ENCODE measurements at regions not wholly inside any gene's neighbourhood (a gene's known extent, or its start where the extent isn't known, plus 50 kb on each side); places are given as distances from the start of the nearest gene placed in this dataset.

GRCh38 chr3:18070944-18071343 lies 328.5 kb upstream of the TBC1D5 start:
- no peaks in the 10 kb centered on the region for H3K36me3 ChIP-seq (ENCODE audit: control insufficient read depth, insufficient read depth, low read length)
- H3K4me3 ChIP-seq (ENCODE audit: low read length): no peak overlapping the region
- WGBS (ENCODE audit: insufficient coverage): no CpG with 5 or more reads among the region's 1 CpG
- H3K27me3 ChIP-seq (ENCODE audit: control insufficient read depth, insufficient read depth, low read length): no peaks in the 10 kb centered on the region
- H3K4me1 ChIP-seq (ENCODE audit: control insufficient read depth, insufficient read depth, low read length): no peaks in the 10 kb centered on the region
- no peak overlapping the region for H3K27ac ChIP-seq (ENCODE audit: low read length)
- no peak for DNase-seq
- H3K9me3 ChIP-seq (replicated peaks; ENCODE audit: control insufficient read depth, low read depth, low read length): no peaks in the 10 kb centered on the region

- no peak for DNase-seq
- no peaks in the 10 kb centered on the region for H3K27me3 ChIP-seq (ENCODE audit: control insufficient read depth, insufficient read depth, low read length)
- whole genome bisulfite sequencing (ENCODE audit: insufficient coverage): no CpG with 5 or more reads among the region's 2 CpGs
- no peaks in the 10 kb centered on the region for H3K36me3 ChIP-seq (ENCODE audit: control insufficient read depth, insufficient read depth, low read length)
- no peaks in the 10 kb centered on the region for H3K4me1 ChIP-seq (ENCODE audit: control insufficient read depth, insufficient read depth, low read length)
- H3K27ac ChIP-seq (ENCODE audit: low read length): no peak overlapping the region
- H3K9me3 ChIP-seq (replicated peaks; ENCODE audit: control insufficient read depth, low read depth, low read length): no peaks in the 10 kb centered on the region
- H3K4me3 ChIP-seq (ENCODE audit: low read length): no peak overlapping the region
Observed at GRCh38 chr3:18070231-18070630, 327.8 kb upstream of the TBC1D5 start.

- no CpG with 5 or more reads among the region's 1 CpG for WGBS (ENCODE audit: insufficient coverage)
- Histone ChIP-seq H3K4me1 (ENCODE audit: control insufficient read depth, insufficient read depth, low read length) (no peaks in the 10 kb centered on the region), H3K27ac (ENCODE audit: low read length) (no peak overlapping the region), H3K27me3 (ENCODE audit: control insufficient read depth, insufficient read depth, low read length) (no peaks in the 10 kb centered on the region), H3K4me3 (ENCODE audit: low read length) (no peak overlapping the region), H3K36me3 (ENCODE audit: control insufficient read depth, insufficient read depth, low read length) (no peaks in the 10 kb centered on the region), H3K9me3 (replicated peaks; ENCODE audit: control insufficient read depth, low read depth, low read length) (no peaks in the 10 kb centered on the region)
- no peak for DNase-seq
Observed at GRCh38 chr3:18069568-18069967, 327.1 kb upstream of the TBC1D5 start.

- Histone ChIP-seq H3K27me3 (ENCODE audit: control insufficient read depth, insufficient read depth, low read length) (no peaks in the 10 kb centered on the region), H3K4me1 (ENCODE audit: control insufficient read depth, insufficient read depth, low read length) (no peaks in the 10 kb centered on the region), H3K4me3 (ENCODE audit: low read length) (no peak overlapping the region), H3K27ac (ENCODE audit: low read length) (no peak overlapping the region), H3K9me3 (replicated peaks; ENCODE audit: control insufficient read depth, low read depth, low read length) (no peaks in the 10 kb centered on the region), H3K36me3 (ENCODE audit: control insufficient read depth, insufficient read depth, low read length) (no peaks in the 10 kb centered on the region)
- WGBS (ENCODE audit: insufficient coverage): 63% methylated on average over 1 of the region's 3 CpGs
- no peak for DNase-seq
Observed at GRCh38 chr3:18066899-18067582, 324.6 kb upstream of the TBC1D5 start.

- Histone ChIP-seq H3K9me3 (replicated peaks; ENCODE audit: control insufficient read depth, low read depth, low read length) (no peaks in the 10 kb centered on the region), H3K27me3 (ENCODE audit: control insufficient read depth, insufficient read depth, low read length) (no peaks in the 10 kb centered on the region), H3K36me3 (ENCODE audit: control insufficient read depth, insufficient read depth, low read length) (no peaks in the 10 kb centered on the region), H3K27ac (ENCODE audit: low read length) (no peak overlapping the region), H3K4me3 (ENCODE audit: low read length) (no peak overlapping the region), H3K4me1 (ENCODE audit: control insufficient read depth, insufficient read depth, low read length) (no peaks in the 10 kb centered on the region)
- no CpG with 5 or more reads among the region's 1 CpG for WGBS (ENCODE audit: insufficient coverage)
- no peak for DNase-seq
Observed at GRCh38 chr3:18064586-18064985, 322.2 kb upstream of the TBC1D5 start.

GRCh38 chr3:18062657-18063025 lies 320.2 kb upstream of the TBC1D5 start:
- Histone ChIP-seq H3K9me3 (replicated peaks; ENCODE audit: control insufficient read depth, low read depth, low read length) (no peaks in the 10 kb centered on the region), H3K27ac (ENCODE audit: low read length) (no peak overlapping the region), H3K4me3 (ENCODE audit: low read length) (no peak overlapping the region), H3K4me1 (ENCODE audit: control insufficient read depth, insufficient read depth, low read length) (no peaks in the 10 kb centered on the region), H3K27me3 (ENCODE audit: control insufficient read depth, insufficient read depth, low read length) (no peaks in the 10 kb centered on the region), H3K36me3 (ENCODE audit: control insufficient read depth, insufficient read depth, low read length) (no peaks in the 10 kb centered on the region)
- no peak for DNase-seq
- WGBS (ENCODE audit: insufficient coverage): 80% methylated on average over 1 of the region's 3 CpGs

- no CpG with 5 or more reads among the region's 1 CpG for WGBS (ENCODE audit: insufficient coverage)
- Histone ChIP-seq H3K27me3 (ENCODE audit: control insufficient read depth, insufficient read depth, low read length) (no peaks in the 10 kb centered on the region), H3K4me1 (ENCODE audit: control insufficient read depth, insufficient read depth, low read length) (no peaks in the 10 kb centered on the region), H3K9me3 (replicated peaks; ENCODE audit: control insufficient read depth, low read depth, low read length) (no peaks in the 10 kb centered on the region), H3K36me3 (ENCODE audit: control insufficient read depth, insufficient read depth, low read length) (no peaks in the 10 kb centered on the region), H3K4me3 (ENCODE audit: low read length) (no peak overlapping the region), H3K27ac (ENCODE audit: low read length) (no peak overlapping the region)
- no peak for DNase-seq
Observed at GRCh38 chr3:18061737-18062656, 319.6 kb upstream of the TBC1D5 start.

GRCh38 chr3:18058666-18059065 lies 316.2 kb upstream of the TBC1D5 start:
- Histone ChIP-seq H3K36me3 (ENCODE audit: control insufficient read depth, insufficient read depth, low read length) (no peaks in the 10 kb centered on the region), H3K4me1 (ENCODE audit: control insufficient read depth, insufficient read depth, low read length) (no peaks in the 10 kb centered on the region), H3K27me3 (ENCODE audit: control insufficient read depth, insufficient read depth, low read length) (no peaks in the 10 kb centered on the region), H3K9me3 (replicated peaks; ENCODE audit: control insufficient read depth, low read depth, low read length) (no peaks in the 10 kb centered on the region), H3K4me3 (ENCODE audit: low read length) (no peak overlapping the region), H3K27ac (ENCODE audit: low read length) (no peak overlapping the region)
- no CpG with 5 or more reads among the region's 2 CpGs for WGBS (ENCODE audit: insufficient coverage)
- no peak for DNase-seq

- no peak for DNase-seq
- no peaks in the 10 kb centered on the region for H3K4me1 ChIP-seq (ENCODE audit: control insufficient read depth, insufficient read depth, low read length)
- no CpG with 5 or more reads among the region's 2 CpGs for WGBS (ENCODE audit: insufficient coverage)
- no peaks in the 10 kb centered on the region for H3K9me3 ChIP-seq (replicated peaks; ENCODE audit: control insufficient read depth, low read depth, low read length)
- H3K27me3 ChIP-seq (ENCODE audit: control insufficient read depth, insufficient read depth, low read length): no peaks in the 10 kb centered on the region
- no peak overlapping the region for H3K27ac ChIP-seq (ENCODE audit: low read length)
- H3K36me3 ChIP-seq (ENCODE audit: control insufficient read depth, insufficient read depth, low read length): no peaks in the 10 kb centered on the region
- H3K4me3 ChIP-seq (ENCODE audit: low read length): no peak overlapping the region
Observed at GRCh38 chr3:18057471-18058091, 315.1 kb upstream of the TBC1D5 start.

GRCh38 chr3:18054625-18055024 lies 312.2 kb upstream of the TBC1D5 start:
- Histone ChIP-seq H3K36me3 (ENCODE audit: control insufficient read depth, insufficient read depth, low read length) (no peaks in the 10 kb centered on the region), H3K4me3 (ENCODE audit: low read length) (no peak overlapping the region), H3K4me1 (ENCODE audit: control insufficient read depth, insufficient read depth, low read length) (no peaks in the 10 kb centered on the region), H3K9me3 (replicated peaks; ENCODE audit: control insufficient read depth, low read depth, low read length) (no peaks in the 10 kb centered on the region), H3K27me3 (ENCODE audit: control insufficient read depth, insufficient read depth, low read length) (no peaks in the 10 kb centered on the region), H3K27ac (ENCODE audit: low read length) (no peak overlapping the region)
- no peak for DNase-seq
- no CpG with 5 or more reads among the region's 1 CpG for WGBS (ENCODE audit: insufficient coverage)

Data from muscle of leg (tissue), 3 donors.